ENCODE measurements at regions not wholly inside any gene's neighbourhood (a gene's known extent, or its start where the extent isn't known, plus 50 kb on each side); places are given as distances from the start of the nearest gene placed in this dataset.

DNA sequence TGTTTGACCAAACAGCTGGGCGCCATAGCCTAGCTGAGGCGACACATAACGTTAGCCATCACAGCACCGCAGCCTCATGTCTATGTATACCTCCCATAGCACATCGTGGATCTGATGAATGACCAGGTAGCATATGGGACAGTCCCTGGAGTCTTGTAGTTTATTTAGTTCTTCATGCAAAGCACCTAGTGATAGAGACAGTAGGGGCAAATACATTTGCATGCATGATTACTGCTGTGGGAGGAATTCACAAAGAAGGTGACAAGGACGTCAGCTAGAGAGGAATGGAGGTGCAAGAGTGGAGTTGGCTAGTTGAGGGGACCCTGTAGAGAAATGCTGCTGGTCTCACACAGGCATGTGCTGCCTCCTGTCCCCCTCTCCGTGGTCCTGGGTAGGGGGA, 478.9 kb upstream of the HS6ST1 start:
- ChIA-PET CTCF (no interaction called here), POLR2A (interaction anchor here (0.7 kb wide), 1 partner anchor 49 kb away, joined by 3 read pairs; no protein-coding TSS in a partner anchor)
- no peaks in the 10 kb centered on the region for H3K36me3 ChIP-seq (ENCODE audit: control insufficient read depth in 4 of 4, insufficient read depth in 4 of 4, low read length in 3 of 4)
- H3K27me3 ChIP-seq (replicated peaks in 2 of 5; ENCODE audit: control insufficient read depth in 4 of 5, insufficient read depth in 5 of 5, low read length in 4 of 5): peaks cover 0 to 2% (median 0%) of the 10 kb centered on the region in 5 experiments
- DNase-seq: no peak
- H3K27ac ChIP-seq (ENCODE audit: insufficient read depth in 1 of 2, low read depth in 1 of 2, low read length in 2 of 2, poor library complexity in 1 of 2, severe bottlenecking in 2 of 2): no peak overlapping the region
- no peaks in the 10 kb centered on the region for H3K9me3 ChIP-seq (ENCODE audit: control extremely low read depth in 1 of 5, control insufficient read depth in 4 of 5, insufficient read depth in 2 of 5, low read depth in 1 of 5, low read length in 4 of 5)
- H3K4me3 ChIP-seq (ENCODE audit: control insufficient read depth in 1 of 7, extremely low read depth in 1 of 7, insufficient read depth in 4 of 7, low read depth in 2 of 7, low read length in 6 of 7): no peak overlapping the region
- WGBS (ENCODE audit: insufficient coverage): 93% methylated on average over 6 of the region's 7 CpGs
- no peaks in the 10 kb centered on the region for H3K4me1 ChIP-seq (ENCODE audit: control extremely low read depth in 1 of 4, control insufficient read depth in 4 of 4, insufficient read depth in 4 of 4, low read length in 3 of 4)

DNA sequence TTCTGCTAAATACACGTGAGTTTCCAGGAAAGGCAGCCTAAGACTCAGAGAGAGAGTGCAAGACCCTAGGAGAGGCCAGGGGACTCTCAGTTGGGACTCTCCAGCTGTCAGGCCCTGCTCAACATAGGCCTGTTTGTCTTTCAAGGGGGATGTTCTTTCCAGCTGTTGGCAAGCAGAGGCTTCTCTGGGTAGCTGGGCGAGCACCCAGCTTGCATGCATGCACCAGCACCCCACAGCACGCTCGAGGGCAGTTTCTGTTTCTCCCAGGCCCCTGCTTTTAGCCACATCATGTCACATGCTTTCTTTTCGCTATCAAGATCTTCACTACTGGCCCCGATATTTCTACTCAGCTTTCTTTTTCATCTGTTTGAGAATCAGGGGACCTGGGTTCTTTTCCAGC, 479.3 kb upstream of the HS6ST1 start:
- Histone ChIP-seq H3K9me3 (ENCODE audit: control extremely low read depth in 1 of 5, control insufficient read depth in 4 of 5, insufficient read depth in 2 of 5, low read depth in 1 of 5, low read length in 4 of 5) (no peaks in the 10 kb centered on the region), H3K27me3 (replicated peaks in 2 of 5; ENCODE audit: control insufficient read depth in 4 of 5, insufficient read depth in 5 of 5, low read length in 4 of 5) (peaks cover 0 to 2% (median 0%) of the 10 kb centered on the region in 5 experiments), H3K36me3 (ENCODE audit: control insufficient read depth in 4 of 4, insufficient read depth in 4 of 4, low read length in 3 of 4) (no peaks in the 10 kb centered on the region), H3K4me1 (ENCODE audit: control extremely low read depth in 1 of 4, control insufficient read depth in 4 of 4, insufficient read depth in 4 of 4, low read length in 3 of 4) (no peaks in the 10 kb centered on the region), H3K27ac (ENCODE audit: insufficient read depth in 1 of 2, low read depth in 1 of 2, low read length in 2 of 2, poor library complexity in 1 of 2, severe bottlenecking in 2 of 2) (no peak overlapping the region), H3K4me3 (ENCODE audit: control insufficient read depth in 1 of 7, extremely low read depth in 1 of 7, insufficient read depth in 4 of 7, low read depth in 2 of 7, low read length in 6 of 7) (no peak overlapping the region)
- ChIA-PET CTCF (no interaction called here), POLR2A (no interaction called here)
- 80% methylated on average over 5 of the region's 6 CpGs for WGBS (ENCODE audit: insufficient coverage)
- DNase-seq: no peak

DNA sequence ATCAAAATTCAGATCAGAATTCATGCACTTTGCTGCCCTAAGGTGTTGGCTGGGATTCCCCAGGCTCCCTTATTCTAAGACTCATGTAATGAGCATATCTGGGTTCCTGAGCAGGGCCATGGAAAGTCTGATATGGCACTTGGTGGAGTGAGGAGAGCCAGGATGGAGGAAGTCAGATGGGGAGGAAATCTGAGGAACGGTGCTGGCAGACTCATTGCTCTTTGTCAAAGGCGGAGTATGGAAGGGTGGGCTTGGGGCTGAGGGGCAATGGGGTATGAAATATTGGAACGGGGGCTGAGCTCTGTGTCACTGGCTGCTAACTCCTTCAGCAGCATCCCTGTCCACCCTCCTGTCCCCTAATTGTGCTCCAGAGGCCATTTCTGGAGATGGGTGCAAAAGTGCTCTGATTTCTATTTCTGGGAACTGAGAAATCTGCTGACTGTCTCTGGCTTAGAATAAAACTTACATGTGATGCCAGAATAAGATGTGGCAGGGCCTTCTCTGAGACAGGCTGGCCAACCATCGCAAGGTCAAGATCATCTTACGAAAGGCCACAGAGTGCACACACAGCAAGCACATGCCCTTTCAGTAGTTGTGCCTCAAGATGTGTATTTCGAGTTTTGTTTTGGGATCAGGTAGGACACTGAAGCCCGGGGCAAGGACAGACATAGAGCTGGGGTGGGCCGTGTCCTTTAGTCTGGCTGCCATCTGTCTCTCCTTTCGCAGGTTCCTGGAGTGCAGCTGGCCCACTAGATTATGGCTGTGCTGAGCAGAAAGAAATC, 480.0 kb upstream of the HS6ST1 start:
- 88% methylated on average over 7 of the region's 9 CpGs for WGBS (ENCODE audit: insufficient coverage)

DNA sequence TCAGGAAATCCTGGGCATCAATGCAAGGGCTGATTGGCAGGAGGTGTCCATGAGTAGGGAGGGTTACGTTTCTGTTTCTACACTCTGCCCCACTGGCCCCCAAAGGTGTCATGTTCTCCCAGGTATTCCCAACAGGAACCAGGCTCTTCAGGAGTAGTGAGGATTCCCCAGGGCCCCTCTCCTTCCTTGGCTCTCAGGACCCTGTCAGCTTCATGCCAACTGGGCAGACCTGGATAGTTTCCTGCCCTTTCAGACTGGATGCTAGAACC, 480.6 kb upstream of the HS6ST1 start:
- POLR2A ChIA-PET: no interaction called here
- H3K4me1 ChIP-seq (ENCODE audit: control extremely low read depth in 1 of 4, control insufficient read depth in 4 of 4, insufficient read depth in 4 of 4, low read length in 3 of 4): no peaks in the 10 kb centered on the region

More for the DNA sequence above, 480.0 kb upstream of the HS6ST1 start:
- DNase-seq: no peak
- ChIA-PET CTCF (no interaction called here), POLR2A (no interaction called here)
- no peak overlapping the region for H3K27ac ChIP-seq (ENCODE audit: insufficient read depth in 1 of 2, low read depth in 1 of 2, low read length in 2 of 2, poor library complexity in 1 of 2, severe bottlenecking in 2 of 2)
- peaks cover 0 to 2% (median 0%) of the 10 kb centered on the region in 5 experiments for H3K27me3 ChIP-seq (replicated peaks in 2 of 5; ENCODE audit: control insufficient read depth in 4 of 5, insufficient read depth in 5 of 5, low read length in 4 of 5)
- H3K9me3 ChIP-seq (ENCODE audit: control extremely low read depth in 1 of 5, control insufficient read depth in 4 of 5, insufficient read depth in 2 of 5, low read depth in 1 of 5, low read length in 4 of 5): no peaks in the 10 kb centered on the region
- H3K4me1 ChIP-seq (ENCODE audit: control extremely low read depth in 1 of 4, control insufficient read depth in 4 of 4, insufficient read depth in 4 of 4, low read length in 3 of 4): no peaks in the 10 kb centered on the region
- H3K4me3 ChIP-seq (ENCODE audit: control insufficient read depth in 1 of 7, extremely low read depth in 1 of 7, insufficient read depth in 4 of 7, low read depth in 2 of 7, low read length in 6 of 7): no peak overlapping the region
- no peaks in the 10 kb centered on the region for H3K36me3 ChIP-seq (ENCODE audit: control insufficient read depth in 4 of 4, insufficient read depth in 4 of 4, low read length in 3 of 4)

DNA sequence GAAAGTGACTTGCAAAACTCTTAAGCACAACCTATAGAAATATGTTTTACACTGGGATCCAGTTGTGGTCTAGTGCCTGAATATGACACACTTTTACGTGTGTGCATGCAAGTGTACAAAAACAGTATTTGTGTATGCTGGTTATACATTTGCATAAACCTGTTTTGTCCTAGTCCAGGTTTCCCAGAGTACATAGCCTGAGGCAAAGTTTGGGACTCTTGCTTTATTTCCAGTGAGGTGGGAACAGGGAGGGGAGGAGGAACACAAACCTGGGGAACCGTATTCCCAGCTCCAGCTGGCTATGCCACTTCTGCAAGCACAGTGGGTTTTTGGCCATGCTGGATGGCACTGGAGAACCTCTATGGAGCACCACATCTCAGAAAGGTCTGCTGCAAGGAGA, 481.1 kb upstream of the HS6ST1 start:
- ChIA-PET POLR2A (no interaction called here), CTCF (no interaction called here)
- 93% methylated on average over 2 of the region's 2 CpGs for WGBS (ENCODE audit: insufficient coverage)
- H3K27me3 ChIP-seq (replicated peaks in 2 of 5; ENCODE audit: control insufficient read depth in 4 of 5, insufficient read depth in 5 of 5, low read length in 4 of 5): peaks cover 0 to 2% (median 0%) of the 10 kb centered on the region in 5 experiments
- no peak overlapping the region for H3K4me3 ChIP-seq (ENCODE audit: control insufficient read depth in 1 of 7, extremely low read depth in 1 of 7, insufficient read depth in 4 of 7, low read depth in 2 of 7, low read length in 6 of 7)
- no peaks in the 10 kb centered on the region for H3K4me1 ChIP-seq (ENCODE audit: control extremely low read depth in 1 of 4, control insufficient read depth in 4 of 4, insufficient read depth in 4 of 4, low read length in 3 of 4)
- no peaks in the 10 kb centered on the region for H3K36me3 ChIP-seq (ENCODE audit: control insufficient read depth in 4 of 4, insufficient read depth in 4 of 4, low read length in 3 of 4)
- no peak overlapping the region for H3K27ac ChIP-seq (ENCODE audit: insufficient read depth in 1 of 2, low read depth in 1 of 2, low read length in 2 of 2, poor library complexity in 1 of 2, severe bottlenecking in 2 of 2)
- H3K9me3 ChIP-seq (ENCODE audit: control extremely low read depth in 1 of 5, control insufficient read depth in 4 of 5, insufficient read depth in 2 of 5, low read depth in 1 of 5, low read length in 4 of 5): no peaks in the 10 kb centered on the region
- no peak for DNase-seq

More for the DNA sequence above, 480.6 kb upstream of the HS6ST1 start:
- Histone ChIP-seq H3K27me3 (replicated peaks in 2 of 5; ENCODE audit: control insufficient read depth in 4 of 5, insufficient read depth in 5 of 5, low read length in 4 of 5) (peaks cover 0 to 2% (median 0%) of the 10 kb centered on the region in 5 experiments), H3K36me3 (ENCODE audit: control insufficient read depth in 4 of 4, insufficient read depth in 4 of 4, low read length in 3 of 4) (no peaks in the 10 kb centered on the region), H3K27ac (ENCODE audit: insufficient read depth in 1 of 2, low read depth in 1 of 2, low read length in 2 of 2, poor library complexity in 1 of 2, severe bottlenecking in 2 of 2) (no peak overlapping the region), H3K4me3 (ENCODE audit: control insufficient read depth in 1 of 7, extremely low read depth in 1 of 7, insufficient read depth in 4 of 7, low read depth in 2 of 7, low read length in 6 of 7) (no peak overlapping the region), H3K9me3 (ENCODE audit: control extremely low read depth in 1 of 5, control insufficient read depth in 4 of 5, insufficient read depth in 2 of 5, low read depth in 1 of 5, low read length in 4 of 5) (no peaks in the 10 kb centered on the region)
- no CpG with 5 or more reads among the region's 1 CpG for WGBS (ENCODE audit: insufficient coverage)
- CTCF ChIA-PET: no interaction called here
- no peak for DNase-seq

DNA sequence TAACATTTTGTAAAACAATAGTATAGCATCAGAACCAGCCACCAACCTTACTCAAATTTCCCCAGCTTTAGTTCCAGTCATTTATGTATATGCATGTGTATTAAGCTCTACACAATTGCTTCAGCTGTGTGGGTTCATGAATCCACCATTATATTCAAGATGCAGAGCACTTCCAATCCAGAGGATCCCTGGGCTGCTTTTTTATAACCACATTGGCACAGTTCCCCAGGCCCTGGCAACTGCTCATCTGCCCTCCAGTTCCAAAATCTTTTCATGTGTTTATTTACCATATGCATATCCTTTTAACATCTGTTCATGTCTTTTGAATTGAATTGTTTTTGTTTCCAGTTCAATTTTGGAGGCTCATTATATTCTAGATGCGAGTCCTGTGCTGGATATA, 482.9 kb upstream of the HS6ST1 start:
- no peak for DNase-seq

DNA sequence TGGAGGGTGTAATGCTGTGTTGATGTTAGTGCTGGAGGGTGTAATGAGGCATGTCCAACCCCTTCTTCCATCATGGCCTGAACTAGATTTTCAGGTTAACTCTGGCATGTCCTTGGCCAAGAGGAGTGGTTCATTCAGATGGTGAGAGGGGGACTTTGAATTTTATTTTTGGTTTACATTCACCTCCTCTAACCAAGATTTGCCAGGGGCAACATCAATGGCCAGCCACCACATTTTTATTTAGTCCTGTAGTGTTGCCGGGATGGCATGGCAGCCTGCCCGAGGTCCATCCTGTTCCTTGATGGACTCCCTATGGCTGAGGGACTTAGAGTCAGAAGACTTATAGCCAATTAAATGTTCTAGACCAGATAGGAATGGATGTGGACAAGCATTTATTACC, 484.6 kb upstream of the HS6ST1 start:
- no peak overlapping the region for H3K4me3 ChIP-seq (ENCODE audit: control insufficient read depth in 1 of 7, extremely low read depth in 1 of 7, insufficient read depth in 4 of 7, low read depth in 2 of 7, low read length in 6 of 7)
- peaks cover 0 to 2% (median 0%) of the 10 kb centered on the region in 5 experiments for H3K27me3 ChIP-seq (replicated peaks in 2 of 5; ENCODE audit: control insufficient read depth in 4 of 5, insufficient read depth in 5 of 5, low read length in 4 of 5)
- ChIA-PET CTCF (no interaction called here), POLR2A (interaction anchor here (0.6 kb wide), 1 partner anchor 192 kb away, joined by 3 read pairs; no protein-coding TSS in a partner anchor)
- peaks cover 0 to 4% (median 0%) of the 10 kb centered on the region in 5 experiments for H3K9me3 ChIP-seq (ENCODE audit: control extremely low read depth in 1 of 5, control insufficient read depth in 4 of 5, insufficient read depth in 2 of 5, low read depth in 1 of 5, low read length in 4 of 5)
- no peaks in the 10 kb centered on the region for H3K4me1 ChIP-seq (ENCODE audit: control extremely low read depth in 1 of 4, control insufficient read depth in 4 of 4, insufficient read depth in 4 of 4, low read length in 3 of 4)
- no peaks in the 10 kb centered on the region for H3K36me3 ChIP-seq (ENCODE audit: control insufficient read depth in 4 of 4, insufficient read depth in 4 of 4, low read length in 3 of 4)
- no peak for DNase-seq
- WGBS (ENCODE audit: insufficient coverage): no CpG with 5 or more reads among the region's 2 CpGs
- no peak overlapping the region for H3K27ac ChIP-seq (ENCODE audit: insufficient read depth in 1 of 2, low read depth in 1 of 2, low read length in 2 of 2, poor library complexity in 1 of 2, severe bottlenecking in 2 of 2)

More for the DNA sequence above, 482.9 kb upstream of the HS6ST1 start:
- Histone ChIP-seq H3K27ac (ENCODE audit: insufficient read depth in 1 of 2, low read depth in 1 of 2, low read length in 2 of 2, poor library complexity in 1 of 2, severe bottlenecking in 2 of 2) (no peak overlapping the region), H3K4me1 (ENCODE audit: control extremely low read depth in 1 of 4, control insufficient read depth in 4 of 4, insufficient read depth in 4 of 4, low read length in 3 of 4) (no peaks in the 10 kb centered on the region), H3K9me3 (ENCODE audit: control extremely low read depth in 1 of 5, control insufficient read depth in 4 of 5, insufficient read depth in 2 of 5, low read depth in 1 of 5, low read length in 4 of 5) (no peaks in the 10 kb centered on the region), H3K4me3 (ENCODE audit: control insufficient read depth in 1 of 7, extremely low read depth in 1 of 7, insufficient read depth in 4 of 7, low read depth in 2 of 7, low read length in 6 of 7) (no peak overlapping the region), H3K27me3 (replicated peaks in 2 of 5; ENCODE audit: control insufficient read depth in 4 of 5, insufficient read depth in 5 of 5, low read length in 4 of 5) (peaks cover 0 to 2% (median 0%) of the 10 kb centered on the region in 5 experiments), H3K36me3 (ENCODE audit: control insufficient read depth in 4 of 4, insufficient read depth in 4 of 4, low read length in 3 of 4) (no peaks in the 10 kb centered on the region)
- CTCF ChIA-PET: no interaction called here
- WGBS (ENCODE audit: insufficient coverage): no CpG with 5 or more reads among the region's 1 CpG
- POLR2A ChIA-PET: interaction anchor here (0.7 kb wide), 2 partner anchors 23 to 678 kb away, joined by 3 read pairs; no protein-coding TSS in a partner anchor
